ENCODE measurements at regions not wholly inside any gene's neighbourhood (a gene's known extent, or its start where the extent isn't known, plus 50 kb on each side); places are given as distances from the start of the nearest gene placed in this dataset.

DNA sequence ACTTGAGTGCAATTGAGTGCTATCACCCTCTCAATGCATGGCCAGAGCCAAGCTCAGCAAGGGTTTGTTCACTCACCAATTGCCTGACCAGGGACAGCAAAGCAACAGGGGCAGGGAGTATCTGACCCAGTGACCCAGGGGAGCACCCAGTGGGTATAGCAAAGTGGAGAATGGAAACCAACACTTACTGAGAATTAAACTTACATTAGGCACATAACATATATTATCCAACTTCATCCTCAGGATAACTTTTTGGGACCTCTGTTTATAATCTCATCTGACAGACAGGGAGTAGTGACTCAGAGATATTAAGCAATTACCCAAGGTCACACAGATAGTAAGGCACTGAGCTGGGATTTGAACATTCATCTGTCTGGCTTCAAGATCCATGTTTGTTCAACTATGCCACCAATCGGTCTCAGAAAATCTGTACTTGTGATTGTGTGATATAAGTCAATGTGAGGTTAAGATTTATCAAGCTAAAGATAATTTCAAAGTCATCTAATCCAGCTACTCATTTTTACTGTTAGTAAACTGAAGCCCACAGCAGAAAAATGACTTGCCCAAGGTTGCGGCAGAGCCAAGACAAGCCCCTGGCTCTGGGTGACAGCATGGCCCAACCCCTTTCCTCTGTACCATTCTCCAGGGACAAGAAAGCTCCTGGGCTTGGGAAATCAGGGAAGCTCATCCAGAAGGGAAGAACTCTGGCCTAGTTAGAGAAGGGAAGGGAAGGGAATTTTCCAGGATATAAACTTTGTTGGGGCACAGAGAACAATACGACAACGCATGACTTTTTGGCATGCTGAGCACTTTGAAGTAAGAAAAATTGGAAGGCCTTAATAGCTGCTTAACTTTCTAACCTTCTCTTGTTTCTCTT is 138.0 kb upstream of the SMAD3 start (continued):
- TF ChIP-seq CHD7 (IDR thresholded peaks at IDR 0.05; ENCODE audit: low read depth, low read length) (no peak), SMAD4 (CRISPR knock-in tag; conservative IDR thresholded peaks at IDR 0.05) (no peak), ZBTB17 (CRISPR knock-in tag; IDR thresholded peaks at IDR 0.05) (no peak), TGIF2 (CRISPR knock-in tag; IDR thresholded peaks at IDR 0.05) (no peak), MAX (CRISPR knock-in tag; IDR thresholded peaks at IDR 0.05) (no peak)
- TF ChIP-seq, protein P1, sequence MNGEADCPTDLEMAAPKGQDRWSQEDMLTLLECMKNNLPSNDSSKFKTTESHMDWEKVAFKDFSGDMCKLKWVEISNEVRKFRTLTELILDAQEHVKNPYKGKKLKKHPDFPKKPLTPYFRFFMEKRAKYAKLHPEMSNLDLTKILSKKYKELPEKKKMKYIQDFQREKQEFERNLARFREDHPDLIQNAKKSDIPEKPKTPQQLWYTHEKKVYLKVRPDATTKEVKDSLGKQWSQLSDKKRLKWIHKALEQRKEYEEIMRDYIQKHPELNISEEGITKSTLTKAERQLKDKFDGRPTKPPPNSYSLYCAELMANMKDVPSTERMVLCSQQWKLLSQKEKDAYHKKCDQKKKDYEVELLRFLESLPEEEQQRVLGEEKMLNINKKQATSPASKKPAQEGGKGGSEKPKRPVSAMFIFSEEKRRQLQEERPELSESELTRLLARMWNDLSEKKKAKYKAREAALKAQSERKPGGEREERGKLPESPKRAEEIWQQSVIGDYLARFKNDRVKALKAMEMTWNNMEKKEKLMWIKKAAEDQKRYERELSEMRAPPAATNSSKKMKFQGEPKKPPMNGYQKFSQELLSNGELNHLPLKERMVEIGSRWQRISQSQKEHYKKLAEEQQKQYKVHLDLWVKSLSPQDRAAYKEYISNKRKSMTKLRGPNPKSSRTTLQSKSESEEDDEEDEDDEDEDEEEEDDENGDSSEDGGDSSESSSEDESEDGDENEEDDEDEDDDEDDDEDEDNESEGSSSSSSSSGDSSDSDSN (IDR thresholded peaks at IDR 0.05; ENCODE audit: borderline replicate concordance in 1 of 2, low read depth in 2 of 2, low read length in 2 of 2) = no peak
